ENCODE measurements at regions not wholly inside any gene's neighbourhood (a gene's known extent, or its start where the extent isn't known, plus 50 kb on each side); places are given as distances from the start of the nearest gene placed in this dataset.

DNA sequence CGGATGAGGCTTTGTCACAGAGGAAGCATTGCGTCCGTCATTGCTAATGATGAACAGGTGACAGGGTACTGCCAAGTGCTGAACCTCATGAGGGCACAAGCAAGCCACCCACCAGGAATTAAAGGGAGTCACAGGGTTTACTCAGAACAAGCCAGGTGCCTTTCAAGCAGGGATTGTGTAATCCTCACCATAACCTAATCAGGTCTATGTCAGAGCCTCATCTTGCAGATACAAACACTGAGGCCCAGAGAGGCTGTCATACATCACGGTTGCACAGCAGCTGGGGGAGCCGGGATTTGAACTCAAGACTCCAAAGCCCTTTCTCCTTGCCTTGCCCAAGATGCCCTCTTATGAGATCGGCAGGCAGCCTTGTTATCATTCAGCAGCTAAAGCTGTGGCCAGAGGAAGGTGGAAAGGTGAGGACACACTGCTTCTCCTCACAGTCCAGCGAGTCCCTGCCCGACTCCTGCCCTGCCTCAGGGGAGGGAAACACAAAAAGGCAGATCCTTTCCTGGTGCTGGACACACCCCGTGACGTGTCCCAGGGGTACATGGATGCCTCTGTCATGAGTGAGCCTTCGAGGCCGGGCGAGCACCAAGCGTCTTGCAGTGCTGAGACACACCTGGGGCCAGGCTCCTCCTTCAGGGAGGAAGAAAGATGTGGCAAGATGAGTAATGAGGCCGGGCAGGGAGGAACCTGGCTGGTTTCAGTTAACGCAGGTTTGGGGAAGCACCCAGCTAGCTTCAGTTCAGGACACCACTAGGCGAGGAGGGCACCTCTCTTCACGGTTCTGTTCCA, 214.9 kb downstream of the LY86 start:
- TF ChIP-seq, protein P1, sequence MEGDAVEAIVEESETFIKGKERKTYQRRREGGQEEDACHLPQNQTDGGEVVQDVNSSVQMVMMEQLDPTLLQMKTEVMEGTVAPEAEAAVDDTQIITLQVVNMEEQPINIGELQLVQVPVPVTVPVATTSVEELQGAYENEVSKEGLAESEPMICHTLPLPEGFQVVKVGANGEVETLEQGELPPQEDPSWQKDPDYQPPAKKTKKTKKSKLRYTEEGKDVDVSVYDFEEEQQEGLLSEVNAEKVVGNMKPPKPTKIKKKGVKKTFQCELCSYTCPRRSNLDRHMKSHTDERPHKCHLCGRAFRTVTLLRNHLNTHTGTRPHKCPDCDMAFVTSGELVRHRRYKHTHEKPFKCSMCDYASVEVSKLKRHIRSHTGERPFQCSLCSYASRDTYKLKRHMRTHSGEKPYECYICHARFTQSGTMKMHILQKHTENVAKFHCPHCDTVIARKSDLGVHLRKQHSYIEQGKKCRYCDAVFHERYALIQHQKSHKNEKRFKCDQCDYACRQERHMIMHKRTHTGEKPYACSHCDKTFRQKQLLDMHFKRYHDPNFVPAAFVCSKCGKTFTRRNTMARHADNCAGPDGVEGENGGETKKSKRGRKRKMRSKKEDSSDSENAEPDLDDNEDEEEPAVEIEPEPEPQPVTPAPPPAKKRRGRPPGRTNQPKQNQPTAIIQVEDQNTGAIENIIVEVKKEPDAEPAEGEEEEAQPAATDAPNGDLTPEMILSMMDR (IDR thresholded peaks at IDR 0.05; ENCODE audit: poor library complexity), result no peak
- no peak for TF ChIP-seq EZH2 (IDR thresholded peaks at IDR 0.05; ENCODE audit: borderline replicate concordance)
- no peak for TF ChIP-seq EZH2phosphoT487 (IDR thresholded peaks at IDR 0.05; ENCODE audit: low read depth, severe bottlenecking, unreplicated experiment)
